Stimulated activated CD4-positive, alpha-beta T cell treated with anti-CD3 and anti-CD28 coated beads, Interleukin-1b, Interleukin-23, amount 100 ng/mL, for 24 hours (primary cell): ENCODE measurements at regions not wholly inside any gene's neighbourhood (a gene's known extent, or its start where the extent isn't known, plus 50 kb on each side); places are given as distances from the start of the nearest gene placed in this dataset.

Experiments
- DNase-seq, 4 experiments: peaks; one replicate each; pipeline ENCODE4 v3.0.0-alpha.2; 2020; ENCODE audit warnings: low read depth in 4 of 4, low spot score in 1 of 4

DNA sequence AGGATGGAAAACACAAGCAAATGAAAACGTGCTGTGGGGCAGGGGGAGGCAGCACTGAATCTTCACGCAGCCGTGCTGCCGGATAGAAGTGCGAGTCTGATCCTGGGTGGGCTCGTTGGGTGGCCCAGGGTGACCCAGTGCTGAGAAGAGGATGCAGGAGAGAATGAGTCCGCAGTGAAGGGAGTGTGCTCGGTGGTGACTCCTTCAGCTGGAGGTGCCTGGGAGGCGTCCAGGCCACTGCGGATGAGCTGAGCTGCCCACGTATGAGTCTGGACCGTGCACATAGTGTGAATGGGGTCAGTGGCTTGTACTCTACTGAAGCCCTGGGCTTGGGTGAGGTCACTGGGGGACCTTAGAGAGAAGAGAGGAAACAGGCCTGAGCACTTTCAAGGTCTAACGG is 190.0 kb upstream of the MGMT start:
- no peak for DNase-seq

DNA sequence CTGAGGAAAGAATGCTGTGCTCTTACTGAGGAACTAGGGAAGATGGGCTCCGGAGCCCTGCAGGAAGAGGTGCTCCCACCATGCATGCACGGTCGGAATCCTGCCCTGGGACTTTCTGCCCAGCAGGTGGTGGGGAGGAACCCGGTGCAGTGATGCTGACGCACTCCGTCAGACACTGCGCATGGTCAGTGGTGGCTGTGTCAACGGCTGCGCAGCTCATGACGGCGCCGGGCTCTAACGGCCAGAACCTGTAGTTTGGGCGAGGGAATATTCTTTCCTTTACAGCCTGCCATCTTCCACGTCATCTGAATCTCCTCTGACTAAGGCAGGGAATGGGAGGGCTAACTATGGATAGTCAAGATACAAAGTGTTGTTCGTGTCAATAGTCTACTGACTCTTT is 189.2 kb upstream of the MGMT start:
- no peak for DNase-seq

DNA sequence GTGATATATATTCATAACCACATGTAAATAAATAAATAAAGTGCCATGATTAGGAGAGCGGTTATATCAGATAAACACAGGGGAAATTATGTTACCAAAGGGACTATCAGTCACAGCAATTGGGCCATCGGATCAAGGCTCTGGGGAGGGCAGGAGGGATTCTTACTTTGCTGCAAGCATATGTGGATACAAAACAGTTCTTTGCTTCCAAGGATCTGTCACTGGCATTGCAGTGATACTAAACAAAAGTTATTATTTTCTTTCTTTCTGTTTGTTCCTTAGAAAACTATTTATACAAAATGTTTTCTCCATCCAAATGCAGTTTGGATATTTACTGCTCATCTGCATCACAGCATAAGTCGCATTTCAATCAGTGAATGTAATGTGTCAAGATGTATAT is 188.4 kb upstream of the MGMT start:
- DNase-seq = no peak

GRCh38 chr10:129279446-129280154 is 187.4 kb upstream of the MGMT start:
- no peak for DNase-seq

DNA sequence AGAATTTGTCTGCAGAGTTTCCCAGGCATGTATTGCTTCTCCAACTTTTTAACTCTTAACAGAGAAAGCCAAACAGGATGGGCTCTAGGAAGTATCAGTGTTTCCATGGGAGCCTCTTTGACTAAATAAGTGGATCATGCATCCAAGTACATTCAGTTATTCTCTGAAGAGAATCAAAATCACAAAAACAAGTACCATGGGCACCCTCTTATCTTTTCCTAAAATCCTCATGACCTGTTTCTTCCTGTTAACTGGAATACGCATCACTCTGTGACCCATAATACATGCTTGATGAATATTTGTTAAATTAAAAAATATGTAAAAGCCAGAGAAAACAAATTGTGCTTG is 186.9 kb upstream of the MGMT start:
- no peak for DNase-seq

DNA sequence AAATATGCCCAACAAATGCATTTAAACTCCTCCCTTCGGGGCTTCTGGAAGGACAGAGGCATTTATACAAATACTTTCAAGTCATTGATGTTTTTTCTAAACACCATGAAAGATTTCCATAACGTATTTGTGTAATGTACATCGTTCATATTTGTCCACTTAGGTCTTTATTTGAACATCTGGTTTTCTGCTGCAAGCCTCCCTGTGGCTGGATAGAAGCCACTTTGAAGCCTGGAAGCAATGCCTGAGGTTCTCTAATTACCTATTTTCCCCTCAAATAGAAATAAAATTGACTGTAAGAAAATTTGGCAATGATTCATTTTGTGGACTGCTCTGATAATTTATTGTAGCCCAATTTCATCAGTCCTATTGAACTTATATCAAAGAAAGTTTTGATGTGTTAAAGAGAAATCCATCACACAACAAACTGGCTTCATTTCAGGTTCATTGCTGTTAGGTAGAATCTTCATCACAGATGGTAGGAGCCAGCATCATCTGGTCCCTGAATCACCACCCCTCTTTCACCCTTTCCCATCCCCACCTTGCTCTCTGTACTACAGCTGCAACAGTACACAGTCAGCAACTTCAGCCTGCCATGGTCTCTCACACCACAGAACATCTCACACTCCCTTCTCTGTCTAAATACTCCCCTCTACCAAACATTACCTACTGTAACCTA is 186.0 kb upstream of the MGMT start:
- no peak for DNase-seq

- DNase-seq = no peak
Measured at GRCh38 chr10:129285459-129285858, 181.6 kb upstream of the MGMT start.

- no peak for DNase-seq
Measured at GRCh38 chr10:129288999-129289584, 177.9 kb upstream of the MGMT start.

- DNase-seq = no peak
Measured at GRCh38 chr10:129293991-129294700, 172.9 kb upstream of the MGMT start.

DNA sequence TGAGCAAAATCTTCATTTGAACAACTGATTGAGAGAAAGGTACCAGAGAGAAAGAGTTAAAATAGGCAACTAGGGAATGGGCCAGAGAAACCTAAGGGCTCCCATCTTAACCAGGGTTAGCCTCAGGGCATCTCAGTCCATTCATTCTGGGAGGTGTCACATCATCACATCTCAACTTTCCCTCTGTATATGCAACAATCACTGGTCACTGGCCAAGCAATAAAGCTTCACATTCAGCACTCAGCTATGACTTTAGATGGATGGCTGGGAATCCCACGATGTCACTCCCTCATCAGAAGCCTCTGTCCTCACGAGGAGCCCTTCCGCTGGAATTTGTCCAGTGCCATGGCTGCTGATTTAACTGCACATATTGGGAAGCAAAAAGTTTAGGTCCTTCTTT is 172.1 kb upstream of the MGMT start:
- no peak for DNase-seq

DNA sequence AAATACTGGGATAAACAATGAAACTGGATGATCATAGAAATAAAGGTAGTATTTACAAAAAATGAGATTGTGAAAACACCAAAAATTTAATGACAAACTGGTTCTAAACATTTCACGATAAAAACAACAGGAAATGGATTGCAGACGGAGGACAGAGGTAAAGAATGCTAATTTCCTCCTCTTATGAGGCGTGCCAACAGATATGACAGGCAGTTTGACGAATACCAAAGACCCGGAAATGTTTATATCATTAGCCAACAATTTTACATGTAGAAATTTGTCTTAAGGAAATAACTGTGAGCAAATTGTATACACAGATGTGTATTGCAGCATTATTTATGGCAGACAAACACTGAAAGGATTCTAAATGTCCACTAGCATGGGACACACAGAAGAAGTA is 162.0 kb upstream of the MGMT start:
- no peak for DNase-seq

- no peak for DNase-seq
Measured at GRCh38 chr10:129307141-129307540, 159.9 kb upstream of the MGMT start.

DNA sequence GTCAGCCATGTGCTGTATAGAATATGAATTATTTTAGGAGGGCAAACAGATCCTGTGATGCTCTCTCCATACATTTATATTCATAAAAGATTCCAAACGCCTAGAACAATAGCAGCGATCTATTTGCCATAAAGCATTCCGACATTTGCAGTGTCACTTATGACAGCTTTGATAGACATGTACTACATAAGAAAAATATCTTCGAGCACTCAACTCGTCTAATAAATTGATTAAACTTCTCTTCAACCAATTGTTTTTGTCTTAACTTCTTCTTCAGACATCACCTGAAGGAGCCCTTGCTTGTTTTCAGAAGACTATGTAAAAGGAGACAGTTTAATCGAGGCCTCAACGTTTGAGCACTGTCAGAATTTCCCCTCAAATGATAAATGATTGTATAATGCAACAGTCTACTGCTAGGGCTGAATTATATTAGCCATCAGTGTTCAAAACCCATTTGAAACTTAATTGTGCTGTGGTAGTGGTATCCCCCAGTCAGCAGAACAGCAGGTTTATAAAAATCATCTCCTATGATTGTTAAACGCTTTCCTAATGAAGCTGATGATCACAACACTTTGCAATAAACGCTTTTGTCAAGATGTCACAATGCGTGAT is 158.0 kb upstream of the MGMT start:
- no peak for DNase-seq

GRCh38 chr10:129309565-129309964 is 157.5 kb upstream of the MGMT start:
- DNase-seq = no peak

GRCh38 chr10:129310881-129311280 is 156.2 kb upstream of the MGMT start:
- no peak for DNase-seq

DNA sequence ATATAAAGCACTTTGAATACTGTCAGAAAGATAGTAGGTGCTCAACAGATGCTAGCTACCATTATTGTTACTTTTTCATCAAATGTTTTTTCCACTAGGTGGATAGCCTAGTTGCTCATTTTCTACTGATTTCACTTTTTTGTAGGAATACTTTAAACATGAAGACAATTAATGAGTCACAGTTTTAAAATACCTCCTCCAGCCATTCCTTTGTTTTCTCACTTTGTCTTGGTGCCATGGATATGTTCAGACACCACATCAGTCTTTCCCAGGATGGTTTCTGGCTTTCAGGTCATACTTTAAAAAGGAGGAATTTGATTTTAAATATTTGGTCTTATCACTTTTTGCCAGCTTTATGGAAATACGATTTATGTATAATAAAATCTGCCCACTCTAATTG is 147.1 kb upstream of the MGMT start:
- no peak for DNase-seq

GRCh38 chr10:129320340-129320739 is 146.7 kb upstream of the MGMT start:
- DNase-seq = no peak

DNA sequence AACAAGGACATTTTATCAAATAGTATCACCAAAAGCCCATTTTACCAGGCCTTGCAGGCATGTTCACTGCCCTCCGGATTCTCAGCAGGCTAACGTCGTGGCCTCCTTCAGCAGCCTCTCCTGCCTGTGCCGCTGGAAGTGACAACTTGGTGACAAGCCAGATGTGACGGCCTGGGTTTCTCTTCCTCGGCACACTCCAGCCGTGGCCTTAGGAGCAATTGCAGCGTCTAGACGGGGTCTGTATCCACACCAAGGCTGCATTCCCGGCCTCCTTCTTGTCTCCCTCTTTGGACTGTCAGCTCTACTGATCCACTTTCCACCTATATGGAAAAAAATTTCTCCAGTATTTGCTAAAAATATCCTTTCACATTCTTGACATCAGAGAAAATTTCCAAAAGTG is 145.3 kb upstream of the MGMT start:
- no peak for DNase-seq

DNA sequence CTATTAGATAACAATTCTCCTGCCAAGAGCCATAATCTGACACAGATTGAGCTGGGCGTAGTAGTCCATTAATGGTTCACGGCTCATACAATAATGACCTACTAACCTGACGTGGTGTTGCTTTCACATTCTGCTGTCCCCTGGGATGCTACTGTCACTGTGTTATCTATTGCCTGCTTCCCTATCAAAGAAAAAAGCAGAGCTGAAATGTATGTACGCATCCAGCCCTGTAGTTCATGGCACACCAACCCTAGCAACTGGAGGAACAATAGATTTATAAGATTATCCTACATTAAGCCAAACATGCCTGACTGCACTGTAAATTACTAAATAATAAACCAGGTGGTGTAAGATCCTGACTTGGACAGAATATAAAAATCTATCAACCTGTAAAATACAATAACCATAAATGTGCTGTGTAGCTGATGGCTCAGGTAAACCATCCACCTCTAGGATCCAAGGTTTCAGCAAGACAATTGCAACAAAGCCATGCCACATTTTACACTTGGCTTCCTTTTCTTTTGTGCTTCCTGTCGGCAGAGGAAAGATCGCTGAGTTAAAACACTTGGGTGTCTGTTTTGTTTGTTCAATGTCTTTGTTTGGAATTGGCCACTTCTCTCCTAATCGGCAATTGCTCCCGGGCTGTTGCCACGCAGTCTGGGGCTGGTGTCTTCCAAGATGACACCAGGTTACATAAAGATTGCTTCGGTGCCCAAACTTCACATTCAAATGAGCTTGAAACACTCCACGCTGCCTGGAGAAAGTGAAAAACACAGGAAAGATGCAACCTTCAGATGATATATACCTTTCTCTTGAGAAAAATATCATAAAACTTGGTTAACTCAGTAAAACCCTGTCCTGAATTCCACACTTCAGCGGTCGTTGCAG is 143.9 kb upstream of the MGMT start:
- DNase-seq = no peak

DNA sequence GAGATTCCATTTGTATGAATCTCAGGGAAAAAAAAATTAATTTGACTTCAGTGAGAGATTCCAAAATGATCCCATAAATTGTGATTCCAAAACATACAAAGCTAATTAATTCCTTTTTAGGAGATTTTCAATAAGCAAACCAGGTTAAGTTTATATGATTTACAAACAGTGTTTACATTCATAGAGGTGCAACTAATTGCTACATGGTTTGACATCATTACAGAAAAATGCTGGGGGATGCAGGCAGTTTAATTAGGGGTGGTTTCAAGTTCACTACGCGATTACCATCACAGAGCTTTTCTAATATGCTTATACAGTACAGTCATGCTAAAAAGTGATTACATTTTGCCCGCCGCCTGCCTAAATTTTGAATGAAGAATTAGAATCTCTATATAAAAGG is 143.2 kb upstream of the MGMT start:
- DNase-seq = no peak

DNA sequence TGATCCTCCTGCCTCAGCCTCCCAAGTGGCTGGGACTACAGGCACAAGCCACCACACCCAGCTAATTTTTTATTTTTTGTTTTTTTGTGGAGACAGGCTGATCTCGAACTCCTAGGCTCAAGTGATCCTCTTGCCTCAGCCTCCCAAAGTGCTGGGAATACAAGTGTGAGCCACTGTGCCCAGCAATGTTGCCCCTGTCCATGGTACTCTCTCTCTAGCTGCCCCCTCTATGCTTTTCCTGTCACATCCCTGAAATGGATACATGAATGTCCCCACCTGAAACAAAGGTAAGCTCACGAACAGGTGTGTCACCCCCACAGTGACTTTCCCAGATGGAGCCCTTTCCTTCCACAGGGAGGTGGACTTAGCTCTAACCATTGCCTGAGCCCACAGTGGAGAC is 141.1 kb upstream of the MGMT start:
- DNase-seq = no peak
